Stromal cell of bone marrow (primary cell): ENCODE measurements at regions not wholly inside any gene's neighbourhood (a gene's known extent, or its start where the extent isn't known, plus 50 kb on each side); places are given as distances from the start of the nearest gene placed in this dataset.

ENCODE experiments used
- DNase-seq: peaks from one replicate; pipeline ENCODE4 v3.0.0-alpha.2; 2012; ENCODE audit warnings: low read depth

- no peak for DNase-seq
Observed at GRCh38 chr15:79230766-79231165, 51.8 kb upstream of the ANKRD34C start.

DNA sequence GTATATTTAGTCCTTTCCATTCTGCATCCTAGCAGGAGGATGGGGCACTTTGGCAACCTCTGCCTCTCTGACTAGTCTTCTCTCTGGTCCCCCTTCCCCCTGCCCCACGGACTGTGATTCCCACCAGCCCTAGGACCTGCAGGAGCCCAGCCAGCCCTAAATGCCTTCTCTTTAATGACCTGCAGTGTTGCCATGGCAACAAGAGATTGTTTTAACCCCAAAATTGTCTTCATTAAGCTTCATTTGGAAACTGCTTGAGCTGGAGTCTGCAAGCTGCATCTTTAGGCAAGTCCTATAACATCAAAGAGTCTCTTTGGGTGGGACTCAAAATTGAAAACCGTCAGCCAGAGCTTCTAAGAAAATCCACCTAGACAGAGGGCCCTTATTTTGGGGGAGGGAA is 59.7 kb upstream of the ANKRD34C start:
- DNase-seq: no peak

GRCh38 chr15:79221696-79222095 is 60.8 kb upstream of the ANKRD34C start:
- DNase-seq: no peak

GRCh38 chr15:79219393-79220056 is 63.0 kb upstream of the ANKRD34C start:
- DNase-seq: no peak

GRCh38 chr15:79218588-79219200 is 63.8 kb upstream of the ANKRD34C start:
- no peak for DNase-seq

GRCh38 chr15:79213650-79214049 is 68.9 kb upstream of the ANKRD34C start:
- DNase-seq: no peak

DNA sequence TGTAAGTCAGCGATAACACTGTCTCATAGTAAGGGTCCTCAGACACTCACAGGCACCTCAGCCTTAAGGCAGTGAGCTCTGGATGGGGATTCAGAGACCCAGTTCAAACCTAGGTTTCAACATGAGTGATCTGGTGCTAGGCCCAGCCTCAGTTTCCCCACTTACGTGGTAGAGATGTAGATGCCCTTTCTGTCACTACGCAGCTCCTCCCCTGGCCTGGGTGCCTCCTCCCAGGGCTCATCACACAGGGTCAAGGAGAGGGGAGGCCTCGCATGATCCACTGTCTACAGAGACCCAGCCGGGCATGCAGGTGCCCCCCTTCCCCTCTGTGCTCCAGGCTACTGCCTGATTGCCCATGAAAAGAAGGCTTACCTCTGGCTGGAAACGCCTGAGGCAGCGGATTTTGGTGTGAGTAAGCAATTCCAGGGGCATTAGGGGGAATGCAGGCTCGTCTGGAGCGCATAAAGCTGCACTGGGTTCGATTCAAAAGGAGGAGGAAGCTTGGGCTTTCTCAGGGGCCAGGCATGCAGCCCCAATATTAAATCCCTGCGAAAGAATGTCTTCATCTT is 69.8 kb upstream of the ANKRD34C start:
- DNase-seq: no peak

DNA sequence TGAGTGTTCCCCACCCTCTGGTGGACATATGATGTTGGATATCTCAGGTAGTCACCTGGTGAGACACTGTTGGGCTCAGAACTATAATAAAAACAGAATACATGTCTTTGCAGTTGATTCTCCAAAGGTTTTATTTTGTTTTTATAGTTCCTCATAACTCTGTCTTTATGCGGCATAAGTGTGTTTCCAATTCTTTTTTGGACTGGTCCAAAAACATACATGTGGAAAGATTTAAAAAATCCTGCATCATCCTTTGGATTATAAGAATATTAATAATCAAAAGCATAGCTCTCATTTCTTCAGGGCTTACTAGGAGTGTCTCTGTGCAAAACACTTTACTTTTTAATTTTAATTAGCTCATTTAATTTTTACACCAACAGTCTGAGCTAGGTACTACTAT is 71.0 kb upstream of the ANKRD34C start:
- DNase-seq: no peak

DNA sequence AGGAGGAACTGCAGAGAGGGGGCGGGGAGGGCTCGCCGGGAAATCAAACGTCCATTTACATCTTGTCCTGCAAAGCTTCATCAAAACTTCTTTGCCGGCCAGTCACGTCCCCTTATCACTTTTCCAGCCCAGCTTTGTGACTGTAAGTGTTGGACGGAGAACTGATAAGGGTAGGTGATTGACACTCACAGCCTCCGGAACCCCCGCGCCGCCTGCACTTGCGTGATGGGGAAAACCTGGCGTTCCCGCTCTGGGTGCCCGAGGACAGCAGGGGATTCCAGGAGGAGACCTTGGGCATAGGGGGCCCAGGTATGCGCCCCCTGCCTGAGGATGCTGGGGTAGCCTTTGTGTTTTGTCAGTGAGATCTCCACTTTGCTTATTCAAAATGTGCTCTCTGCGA is 72.8 kb upstream of the ANKRD34C start:
- DNase-seq: no peak

DNA sequence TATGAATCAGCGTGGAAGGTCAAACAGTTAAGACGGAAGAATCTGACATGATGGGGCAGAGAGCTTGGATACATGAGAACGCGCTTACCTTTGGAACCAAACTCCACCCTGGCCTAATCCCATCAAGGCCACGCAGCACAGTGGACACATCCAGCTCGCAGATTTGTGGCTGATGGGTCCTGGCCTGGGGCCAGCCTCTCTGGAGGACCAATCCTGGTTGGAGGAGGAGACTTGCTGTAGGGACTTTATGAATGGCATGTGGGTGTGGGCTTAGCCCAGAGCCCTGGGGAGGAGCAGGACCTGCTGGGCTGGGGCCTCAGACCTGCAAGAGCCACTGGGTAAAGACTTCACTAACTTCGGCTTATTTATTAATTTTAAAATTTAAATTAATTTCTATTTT is 73.4 kb upstream of the ANKRD34C start:
- DNase-seq: no peak

- no peak for DNase-seq
Observed at GRCh38 chr15:79208179-79208578, 74.3 kb upstream of the ANKRD34C start.

DNA sequence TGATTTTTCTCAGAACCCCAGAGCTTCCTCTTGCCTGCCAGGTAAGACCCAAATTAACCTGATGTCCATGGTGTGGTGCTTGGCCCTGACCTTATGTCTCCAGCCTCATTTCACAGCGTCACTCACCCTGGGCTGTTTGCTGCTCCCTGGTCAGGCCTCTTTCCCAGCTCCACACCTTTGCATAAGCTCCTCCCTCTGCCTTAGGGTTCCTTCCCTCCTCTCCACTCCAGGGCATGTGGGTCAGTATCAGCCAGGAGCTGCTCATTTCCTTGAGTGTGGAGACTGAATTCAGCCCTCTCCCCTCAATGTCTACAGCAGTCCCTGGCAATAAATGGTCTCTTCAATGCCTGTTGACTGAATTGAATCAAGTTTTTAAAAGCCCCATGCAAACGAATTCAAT is 75.6 kb upstream of the ANKRD34C start:
- DNase-seq: no peak

DNA sequence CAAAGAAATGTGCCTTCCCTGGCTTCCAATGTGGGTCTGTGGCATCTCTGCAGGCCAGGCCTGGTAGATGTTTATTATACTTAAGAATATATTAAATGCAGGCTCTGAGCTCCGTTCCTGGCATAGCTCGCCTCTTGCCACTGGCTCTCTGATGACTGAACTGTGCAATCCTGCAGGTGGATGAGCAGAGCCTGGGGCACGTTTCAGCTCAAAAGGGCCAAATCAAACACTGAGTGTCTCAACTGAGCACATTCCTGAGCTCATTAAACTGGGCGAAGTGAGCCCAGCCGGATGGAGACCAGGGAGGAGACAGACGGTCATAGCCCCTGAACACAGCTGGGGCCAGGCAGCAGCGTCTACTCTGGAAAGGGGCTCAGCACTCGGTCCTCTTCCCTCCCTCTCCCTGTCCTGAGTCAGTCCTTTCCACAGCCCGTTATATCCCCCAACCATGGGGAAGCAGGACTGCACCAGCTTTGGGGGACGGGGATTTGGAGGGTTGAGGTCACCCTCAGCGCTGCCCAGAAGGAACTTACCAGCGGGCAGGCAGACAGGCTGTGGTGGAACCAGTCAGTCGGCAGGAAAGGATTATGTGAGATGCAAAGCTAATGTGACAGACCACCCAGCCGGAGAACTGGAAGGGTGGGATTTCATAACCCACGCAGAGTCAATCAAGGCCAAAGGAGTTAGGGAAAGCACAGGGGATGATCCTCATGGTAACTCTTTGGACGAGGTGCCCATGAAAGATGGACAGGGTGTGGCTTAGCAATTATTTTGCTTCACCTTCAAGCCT is 77.4 kb upstream of the ANKRD34C start:
- no peak for DNase-seq

DNA sequence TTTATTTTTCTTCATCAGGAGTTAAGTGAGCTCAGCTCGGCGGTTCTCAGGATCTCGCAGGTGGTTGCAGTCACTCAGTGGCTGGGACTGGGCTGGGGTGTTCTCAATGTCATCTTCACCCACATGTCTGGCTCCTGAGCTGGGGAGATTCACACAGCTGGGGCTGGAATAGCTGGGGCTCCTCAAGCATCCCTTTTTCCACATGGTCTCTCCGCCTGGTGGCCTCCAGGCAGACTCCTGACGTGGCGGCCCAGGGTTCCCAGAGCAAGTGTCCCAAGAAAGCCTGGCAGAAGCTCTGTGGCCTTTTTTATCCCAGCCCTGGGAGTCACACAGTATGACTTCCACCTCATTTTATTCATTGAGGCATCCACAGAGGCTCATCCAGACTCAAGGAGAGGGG is 84.1 kb upstream of the ANKRD34C start:
- no peak for DNase-seq

DNA sequence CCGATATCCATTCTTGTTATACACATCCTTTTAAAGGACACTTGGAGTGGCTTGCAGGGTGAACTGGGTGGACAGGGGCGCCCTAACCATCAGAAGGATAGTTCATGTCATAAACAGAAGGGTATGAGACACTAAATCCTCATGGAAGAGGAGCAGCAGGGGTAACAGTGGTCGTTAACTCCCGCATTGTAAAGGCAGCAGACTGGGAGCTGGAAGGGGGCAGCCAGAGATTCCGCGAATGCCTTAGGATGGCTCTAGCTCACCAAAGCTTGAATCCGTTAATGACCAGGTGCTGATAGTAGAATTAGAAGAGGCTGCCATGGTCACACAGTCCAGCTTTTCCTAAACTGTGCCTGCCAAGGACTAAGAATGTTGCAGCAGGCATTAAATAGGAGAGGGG is 85.2 kb upstream of the ANKRD34C start:
- no peak for DNase-seq

- no peak for DNase-seq
Observed at GRCh38 chr15:79195802-79196201, 86.7 kb upstream of the ANKRD34C start.

- no peak for DNase-seq
Observed at GRCh38 chr15:79195239-79195638, 87.3 kb upstream of the ANKRD34C start.

GRCh38 chr15:79194386-79194785 is 88.1 kb upstream of the ANKRD34C start:
- no peak for DNase-seq

GRCh38 chr15:79193549-79193948 is 89.0 kb upstream of the ANKRD34C start:
- DNase-seq: no peak

GRCh38 chr15:79193103-79193502 is 89.4 kb upstream of the ANKRD34C start:
- DNase-seq: no peak

DNA sequence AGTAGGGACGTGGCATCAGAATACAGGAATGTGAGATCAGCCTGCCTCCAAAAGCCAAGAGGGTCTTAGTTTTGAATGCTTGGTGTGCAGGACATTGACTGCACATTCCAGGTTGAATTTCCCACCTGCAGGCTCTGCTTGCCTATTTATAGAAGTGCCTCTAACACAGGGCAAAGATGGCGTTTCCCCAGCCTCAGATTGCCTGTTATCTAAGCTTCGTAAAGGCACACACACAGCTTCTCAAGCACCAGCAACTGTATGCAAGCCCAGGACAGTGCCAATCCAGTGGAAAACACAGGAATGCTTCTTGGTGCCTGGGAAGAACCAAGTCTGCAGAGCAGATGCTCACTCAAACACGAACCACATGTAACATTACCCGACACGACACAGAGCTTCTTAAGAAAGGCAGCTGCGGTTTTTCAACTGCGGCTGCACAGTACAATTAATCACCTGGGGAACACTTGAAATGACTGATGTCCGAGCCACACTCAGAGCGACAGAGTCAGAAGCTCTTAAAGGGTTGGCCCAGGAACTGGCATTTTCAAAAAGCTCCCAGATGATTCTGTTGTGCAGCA is 90.0 kb upstream of the ANKRD34C start:
- DNase-seq: no peak

GRCh38 chr15:79190093-79190492 is 92.4 kb upstream of the ANKRD34C start:
- DNase-seq: no peak

GRCh38 chr15:79186616-79187015 is 95.9 kb upstream of the ANKRD34C start:
- no peak for DNase-seq
